ENCODE measurements at regions not wholly inside any gene's neighbourhood (a gene's known extent, or its start where the extent isn't known, plus 50 kb on each side); places are given as distances from the start of the nearest gene placed in this dataset.

DNA sequence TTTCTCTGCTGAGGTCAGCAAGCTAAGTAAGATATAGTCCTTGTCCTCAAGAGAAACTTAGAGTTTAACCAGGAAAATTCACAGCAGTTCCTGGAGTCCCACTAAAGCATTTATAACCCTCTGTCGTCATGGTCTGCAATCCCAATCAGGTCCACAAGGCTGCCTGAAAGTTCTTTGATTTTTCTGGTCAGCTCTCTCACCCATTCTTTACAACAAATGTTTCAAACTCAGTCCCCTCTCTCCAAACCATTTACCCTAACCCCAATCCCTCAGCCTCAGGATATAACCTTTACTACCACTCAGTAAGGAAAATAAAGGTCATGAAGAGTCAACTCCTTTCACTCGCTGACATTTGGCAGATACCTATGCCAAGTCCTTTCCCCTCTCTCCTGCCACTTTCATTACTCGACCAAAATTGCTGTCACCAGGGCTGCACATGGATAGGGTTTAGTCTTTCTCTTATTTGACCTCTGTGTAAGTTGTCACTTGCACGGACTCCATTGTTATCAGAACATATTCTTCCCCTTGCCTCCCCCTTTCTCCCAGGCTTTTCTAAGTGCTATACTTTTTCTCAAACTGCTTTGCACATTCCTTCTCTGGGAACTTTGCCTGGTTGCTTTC lies 936.6 kb downstream of the NR2F1-AS1 start:
- TF ChIP-seq, protein P1, sequence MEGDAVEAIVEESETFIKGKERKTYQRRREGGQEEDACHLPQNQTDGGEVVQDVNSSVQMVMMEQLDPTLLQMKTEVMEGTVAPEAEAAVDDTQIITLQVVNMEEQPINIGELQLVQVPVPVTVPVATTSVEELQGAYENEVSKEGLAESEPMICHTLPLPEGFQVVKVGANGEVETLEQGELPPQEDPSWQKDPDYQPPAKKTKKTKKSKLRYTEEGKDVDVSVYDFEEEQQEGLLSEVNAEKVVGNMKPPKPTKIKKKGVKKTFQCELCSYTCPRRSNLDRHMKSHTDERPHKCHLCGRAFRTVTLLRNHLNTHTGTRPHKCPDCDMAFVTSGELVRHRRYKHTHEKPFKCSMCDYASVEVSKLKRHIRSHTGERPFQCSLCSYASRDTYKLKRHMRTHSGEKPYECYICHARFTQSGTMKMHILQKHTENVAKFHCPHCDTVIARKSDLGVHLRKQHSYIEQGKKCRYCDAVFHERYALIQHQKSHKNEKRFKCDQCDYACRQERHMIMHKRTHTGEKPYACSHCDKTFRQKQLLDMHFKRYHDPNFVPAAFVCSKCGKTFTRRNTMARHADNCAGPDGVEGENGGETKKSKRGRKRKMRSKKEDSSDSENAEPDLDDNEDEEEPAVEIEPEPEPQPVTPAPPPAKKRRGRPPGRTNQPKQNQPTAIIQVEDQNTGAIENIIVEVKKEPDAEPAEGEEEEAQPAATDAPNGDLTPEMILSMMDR (IDR thresholded peaks at IDR 0.05) = 0 out of 2 replicates have a peak, but pooled peaks have one; percentile 19
- TF ChIP-seq ETV6 (CRISPR knock-in tag; IDR thresholded peaks at IDR 0.05) (no peak), JUN (CRISPR knock-in tag; IDR thresholded peaks at IDR 0.05) (no peak), ZBTB21 (CRISPR knock-in tag; IDR thresholded peaks at IDR 0.05; ENCODE audit: borderline replicate concordance) (no peak), SMAD3 (CRISPR knock-in tag; IDR thresholded peaks at IDR 0.05; ENCODE audit: borderline replicate concordance) (no peak), ATF1 (CRISPR knock-in tag; IDR thresholded peaks at IDR 0.05) (no peak), MXD4 (CRISPR knock-in tag; IDR thresholded peaks at IDR 0.05; ENCODE audit: borderline replicate concordance) (no peak), GABPB1 (CRISPR knock-in tag; IDR thresholded peaks at IDR 0.05) (no peak), CBFB (CRISPR knock-in tag; IDR thresholded peaks at IDR 0.05; ENCODE audit: low read depth) (no peak), ELF4 (CRISPR knock-in tag; IDR thresholded peaks at IDR 0.05; ENCODE audit: low read depth) (no peak)
- TF ChIP-seq, protein P2, sequence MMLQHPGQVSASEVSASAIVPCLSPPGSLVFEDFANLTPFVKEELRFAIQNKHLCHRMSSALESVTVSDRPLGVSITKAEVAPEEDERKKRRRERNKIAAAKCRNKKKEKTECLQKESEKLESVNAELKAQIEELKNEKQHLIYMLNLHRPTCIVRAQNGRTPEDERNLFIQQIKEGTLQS (CRISPR knock-in tag; conservative IDR thresholded peaks at IDR 0.05) = no peak
- TF ChIP-seq, protein P3, sequence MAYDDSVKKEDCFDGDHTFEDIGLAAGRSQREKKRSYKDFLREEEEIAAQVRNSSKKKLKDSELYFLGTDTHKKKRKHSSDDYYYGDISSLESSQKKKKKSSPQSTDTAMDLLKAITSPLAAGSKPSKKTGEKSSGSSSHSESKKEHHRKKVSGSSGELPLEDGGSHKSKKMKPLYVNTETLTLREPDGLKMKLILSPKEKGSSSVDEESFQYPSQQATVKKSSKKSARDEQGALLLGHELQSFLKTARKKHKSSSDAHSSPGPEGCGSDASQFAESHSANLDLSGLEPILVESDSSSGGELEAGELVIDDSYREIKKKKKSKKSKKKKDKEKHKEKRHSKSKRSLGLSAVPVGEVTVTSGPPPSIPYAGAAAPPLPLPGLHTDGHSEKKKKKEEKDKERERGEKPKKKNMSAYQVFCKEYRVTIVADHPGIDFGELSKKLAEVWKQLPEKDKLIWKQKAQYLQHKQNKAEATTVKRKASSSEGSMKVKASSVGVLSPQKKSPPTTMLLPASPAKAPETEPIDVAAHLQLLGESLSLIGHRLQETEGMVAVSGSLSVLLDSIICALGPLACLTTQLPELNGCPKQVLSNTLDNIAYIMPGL (CRISPR knock-in tag; IDR thresholded peaks at IDR 0.05) = no peak
- TF ChIP-seq, protein P4, sequence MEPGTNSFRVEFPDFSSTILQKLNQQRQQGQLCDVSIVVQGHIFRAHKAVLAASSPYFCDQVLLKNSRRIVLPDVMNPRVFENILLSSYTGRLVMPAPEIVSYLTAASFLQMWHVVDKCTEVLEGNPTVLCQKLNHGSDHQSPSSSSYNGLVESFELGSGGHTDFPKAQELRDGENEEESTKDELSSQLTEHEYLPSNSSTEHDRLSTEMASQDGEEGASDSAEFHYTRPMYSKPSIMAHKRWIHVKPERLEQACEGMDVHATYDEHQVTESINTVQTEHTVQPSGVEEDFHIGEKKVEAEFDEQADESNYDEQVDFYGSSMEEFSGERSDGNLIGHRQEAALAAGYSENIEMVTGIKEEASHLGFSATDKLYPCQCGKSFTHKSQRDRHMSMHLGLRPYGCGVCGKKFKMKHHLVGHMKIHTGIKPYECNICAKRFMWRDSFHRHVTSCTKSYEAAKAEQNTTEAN (CRISPR knock-in tag; IDR thresholded peaks at IDR 0.05) = no peak
- TF ChIP-seq, protein P5, sequence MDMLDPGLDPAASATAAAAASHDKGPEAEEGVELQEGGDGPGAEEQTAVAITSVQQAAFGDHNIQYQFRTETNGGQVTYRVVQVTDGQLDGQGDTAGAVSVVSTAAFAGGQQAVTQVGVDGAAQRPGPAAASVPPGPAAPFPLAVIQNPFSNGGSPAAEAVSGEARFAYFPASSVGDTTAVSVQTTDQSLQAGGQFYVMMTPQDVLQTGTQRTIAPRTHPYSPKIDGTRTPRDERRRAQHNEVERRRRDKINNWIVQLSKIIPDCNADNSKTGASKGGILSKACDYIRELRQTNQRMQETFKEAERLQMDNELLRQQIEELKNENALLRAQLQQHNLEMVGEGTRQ (CRISPR knock-in tag; IDR thresholded peaks at IDR 0.05) = no peak
